Stimulated activated CD8-positive, alpha-beta memory T cell treated with anti-CD3 and anti-CD28 coated beads, Interleukin-12 subunit alpha, Interleukin-12 subunit beta, amount 100 ng/mL, for 1 hour (primary cell): ENCODE measurements at regions not wholly inside any gene's neighbourhood (a gene's known extent, or its start where the extent isn't known, plus 50 kb on each side); places are given as distances from the start of the nearest gene placed in this dataset.
A peak's percentile ranks its signal among the peaks of the same experiment; 100 is the strongest.

Experiments used
- DNase-seq: peaks from one replicate; pipeline ENCODE4 v3.0.0-alpha.2; 2020; ENCODE audit warnings: low read depth

DNA sequence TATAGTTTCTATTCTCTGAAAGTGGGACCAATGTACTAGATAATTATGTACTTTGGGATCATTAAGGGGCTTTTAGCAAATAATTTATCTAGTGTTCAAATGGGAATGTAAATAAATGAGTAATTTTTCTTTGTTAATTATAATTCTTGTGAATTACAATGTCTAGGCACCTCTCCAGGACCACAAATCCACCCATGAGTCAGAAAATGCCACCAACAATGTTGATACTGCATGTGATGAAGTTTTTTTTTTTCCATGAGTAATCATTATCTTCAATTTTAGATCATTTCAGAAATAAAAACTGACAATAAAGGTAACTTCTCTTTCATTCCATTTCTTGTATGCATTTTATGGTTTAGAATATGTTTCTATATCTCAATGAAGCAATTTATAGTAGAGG lies 470.3 kb downstream of the VRK1 start:
- DNase-seq: no peak

DNA sequence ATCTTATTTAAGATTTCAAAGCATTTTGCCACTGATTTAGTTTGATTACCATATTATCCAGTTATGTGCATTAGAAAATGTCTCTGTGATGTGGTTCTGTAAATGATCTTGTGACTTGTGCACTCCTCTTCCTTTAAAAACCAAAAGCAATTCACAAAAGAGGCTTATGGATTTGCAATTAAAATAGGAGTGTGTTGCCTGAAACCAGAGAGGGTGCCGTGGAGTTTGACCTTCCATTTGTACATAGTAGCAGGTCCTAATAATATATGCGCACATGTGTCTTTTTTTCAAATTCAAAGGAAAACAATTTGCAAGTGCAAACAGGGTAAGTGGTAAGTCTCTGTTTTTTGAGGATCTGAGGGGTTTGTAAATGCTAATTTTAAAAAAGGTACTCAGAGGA lies 470.9 kb downstream of the VRK1 start:
- no peak for DNase-seq

DNA sequence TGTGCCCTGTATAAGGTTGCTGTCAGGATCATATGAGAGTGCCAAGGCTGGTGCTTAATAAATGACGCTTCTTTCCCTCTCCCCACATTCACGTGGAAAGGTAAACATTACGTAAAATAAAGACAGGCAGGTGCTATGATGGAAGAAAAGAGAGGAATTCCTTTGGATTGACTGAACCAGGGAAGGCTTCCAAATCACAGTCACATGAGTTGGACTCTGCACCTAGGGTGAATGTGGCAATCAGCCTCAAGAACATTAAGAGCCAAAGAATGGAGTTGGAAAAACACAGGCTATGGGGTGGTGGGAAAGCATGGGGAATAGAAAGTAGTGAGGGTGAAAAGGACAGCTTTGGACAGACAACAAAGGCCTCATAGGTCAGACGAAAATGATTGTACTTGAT lies 473.1 kb downstream of the VRK1 start:
- DNase-seq: no peak

DNA sequence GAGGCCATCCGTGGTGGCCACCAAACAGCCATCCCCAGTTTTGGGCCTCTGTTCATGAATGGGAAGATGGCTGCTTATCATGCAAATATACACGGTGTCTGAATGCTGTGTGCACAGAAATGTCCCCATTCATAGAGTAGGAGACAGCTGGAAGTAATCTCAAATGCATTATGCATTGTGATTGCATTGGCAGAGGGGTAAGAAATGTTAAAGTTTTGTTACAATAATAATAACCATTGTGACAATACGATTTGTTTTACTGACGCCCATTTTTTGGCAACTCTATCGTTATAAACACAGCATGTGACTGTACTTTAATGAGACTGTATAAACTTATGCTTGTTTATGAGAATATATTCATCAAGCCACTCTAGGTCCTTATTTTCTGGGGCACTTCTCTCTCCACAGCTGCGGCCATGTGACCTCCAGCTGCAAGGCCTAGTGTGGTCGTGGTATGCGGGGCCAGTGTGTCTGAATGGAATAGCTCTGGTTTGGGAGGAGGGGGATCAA lies 474.3 kb downstream of the VRK1 start:
- no peak for DNase-seq

DNA sequence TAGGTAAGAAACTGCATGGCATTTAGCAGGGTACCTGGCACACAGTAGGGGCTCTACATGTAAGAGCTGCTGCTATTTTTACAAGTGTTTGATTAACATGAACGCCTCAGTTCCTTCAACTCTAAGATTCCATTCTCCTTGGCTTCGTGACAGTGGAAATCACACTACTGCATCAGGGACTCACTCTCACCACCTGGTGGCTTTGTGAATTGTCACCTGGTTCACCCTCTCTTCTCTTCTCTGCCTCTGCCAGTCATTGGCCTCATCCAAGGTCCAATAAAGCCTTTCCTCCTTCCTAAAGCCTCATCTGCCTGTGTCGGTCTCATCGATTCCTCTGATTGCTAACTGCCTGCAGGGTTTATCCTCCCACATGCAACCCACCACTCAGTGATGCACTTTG lies 476.4 kb downstream of the VRK1 start:
- DNase-seq: no peak

DNA sequence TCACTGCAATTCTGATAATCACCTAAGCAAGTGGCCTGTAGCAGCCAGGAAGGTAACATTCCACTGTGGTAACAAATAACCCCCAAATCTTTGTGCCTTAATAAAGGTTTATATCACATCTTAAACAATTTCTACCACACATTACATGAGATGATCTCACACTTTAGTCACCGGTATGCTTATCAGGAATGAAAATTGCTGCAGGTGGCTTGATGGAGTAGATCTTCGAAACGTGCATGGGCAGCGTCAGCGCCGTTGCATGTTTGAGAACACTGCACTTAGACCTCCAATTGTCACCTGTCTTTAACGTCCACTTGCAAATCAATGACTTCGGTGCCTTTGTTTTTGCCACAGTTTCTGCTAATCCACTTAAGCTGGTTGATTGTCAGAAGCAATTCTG lies 477.4 kb downstream of the VRK1 start:
- DNase-seq: no peak

DNA sequence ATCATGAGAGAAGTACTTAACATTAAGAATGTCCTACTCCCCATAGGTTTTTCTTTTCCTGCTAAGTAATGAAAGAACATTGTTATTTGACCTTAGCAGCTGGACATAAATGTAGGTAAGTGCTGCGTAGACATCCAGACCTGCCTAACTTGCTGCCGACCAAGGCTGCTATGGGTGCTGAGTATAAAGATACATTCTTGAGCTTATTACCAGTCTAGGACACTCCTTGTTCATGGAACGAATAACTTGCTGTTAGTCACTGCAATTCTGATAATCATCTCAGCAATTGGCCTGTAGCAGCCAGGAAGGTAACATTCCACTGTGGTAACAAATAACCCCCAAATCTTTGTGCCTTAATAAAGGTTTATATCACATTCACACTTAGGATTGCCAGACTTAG lies 478.1 kb downstream of the VRK1 start:
- no peak for DNase-seq

DNA sequence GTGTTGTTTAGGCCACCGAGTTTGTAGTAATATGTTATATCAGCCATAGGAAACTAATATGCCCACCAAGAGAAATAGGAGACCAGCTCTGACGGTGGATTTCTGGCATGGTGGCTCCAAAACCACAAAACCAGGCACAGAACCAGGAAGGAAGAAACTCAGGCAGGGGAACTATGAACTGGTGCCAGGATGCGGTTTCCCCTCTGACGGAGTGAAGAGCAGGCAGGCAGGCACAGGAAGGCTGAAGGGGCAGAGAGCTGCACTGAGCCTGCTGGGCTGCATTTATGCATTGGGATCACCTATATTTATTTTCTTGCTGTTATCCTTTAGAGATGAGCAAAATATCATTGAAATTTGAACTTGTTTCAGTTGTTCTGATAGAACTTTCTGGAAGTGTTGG lies 479.4 kb downstream of the VRK1 start:
- peak; percentile 2 for DNase-seq

DNA sequence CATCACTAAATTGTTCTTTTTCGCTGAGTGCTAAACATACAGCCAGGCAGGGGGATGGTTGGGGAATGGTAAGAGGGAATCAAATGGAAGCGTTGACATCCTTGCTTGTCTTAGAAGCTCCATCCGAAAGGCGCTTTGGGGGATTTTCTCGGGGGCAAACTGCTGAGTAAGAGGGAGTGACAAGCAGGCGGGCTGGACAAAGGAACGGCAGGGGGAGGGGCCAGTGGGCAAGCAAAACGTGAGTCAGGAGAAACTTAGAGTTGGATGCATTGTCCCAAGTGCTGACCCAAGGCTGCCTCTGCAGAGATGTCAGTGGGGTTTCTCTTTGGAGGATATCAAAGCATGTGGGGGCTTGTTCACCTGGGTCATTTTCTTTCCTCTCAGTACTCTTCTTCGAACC lies 480.5 kb downstream of the VRK1 start:
- DNase-seq: no peak

DNA sequence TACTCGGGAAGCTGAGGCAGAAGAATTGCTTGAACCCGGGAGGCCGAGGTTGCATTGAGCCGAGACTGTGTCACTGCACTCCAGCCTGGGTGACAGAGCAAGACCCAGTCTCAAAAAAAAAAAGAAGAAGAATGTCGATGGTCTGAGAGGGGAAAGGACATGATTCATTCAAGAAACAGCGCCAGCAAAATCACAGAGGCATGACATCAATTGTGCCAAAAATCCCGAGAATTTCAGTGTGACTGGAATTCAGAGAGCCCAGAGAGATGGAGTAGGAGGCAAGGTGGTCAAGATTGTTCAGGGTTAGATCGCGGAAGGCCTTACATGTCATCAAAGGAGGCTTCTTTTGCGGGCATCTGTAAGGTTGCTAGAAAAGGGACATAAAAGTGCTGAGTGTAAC lies 483.3 kb downstream of the VRK1 start:
- no peak for DNase-seq

DNA sequence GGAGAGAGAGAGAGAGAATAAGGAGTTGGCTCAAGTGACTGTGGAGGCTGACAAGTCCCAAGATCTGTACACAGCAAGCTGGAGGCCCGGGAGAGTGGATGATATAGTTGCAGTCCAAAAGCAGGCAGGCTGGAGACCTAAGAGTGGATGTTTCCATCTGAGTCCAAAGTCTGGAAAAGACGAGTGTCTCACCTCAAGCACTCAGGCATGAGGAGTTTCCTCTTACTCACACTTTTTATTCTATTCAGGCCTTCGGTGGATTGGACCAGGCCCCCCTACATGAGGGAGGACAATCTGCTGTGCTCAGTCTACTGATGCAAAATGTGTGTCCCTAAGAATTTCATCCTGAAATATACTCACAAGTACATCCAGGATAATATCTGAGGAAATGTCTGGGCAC lies 484.6 kb downstream of the VRK1 start:
- no peak for DNase-seq

DNA sequence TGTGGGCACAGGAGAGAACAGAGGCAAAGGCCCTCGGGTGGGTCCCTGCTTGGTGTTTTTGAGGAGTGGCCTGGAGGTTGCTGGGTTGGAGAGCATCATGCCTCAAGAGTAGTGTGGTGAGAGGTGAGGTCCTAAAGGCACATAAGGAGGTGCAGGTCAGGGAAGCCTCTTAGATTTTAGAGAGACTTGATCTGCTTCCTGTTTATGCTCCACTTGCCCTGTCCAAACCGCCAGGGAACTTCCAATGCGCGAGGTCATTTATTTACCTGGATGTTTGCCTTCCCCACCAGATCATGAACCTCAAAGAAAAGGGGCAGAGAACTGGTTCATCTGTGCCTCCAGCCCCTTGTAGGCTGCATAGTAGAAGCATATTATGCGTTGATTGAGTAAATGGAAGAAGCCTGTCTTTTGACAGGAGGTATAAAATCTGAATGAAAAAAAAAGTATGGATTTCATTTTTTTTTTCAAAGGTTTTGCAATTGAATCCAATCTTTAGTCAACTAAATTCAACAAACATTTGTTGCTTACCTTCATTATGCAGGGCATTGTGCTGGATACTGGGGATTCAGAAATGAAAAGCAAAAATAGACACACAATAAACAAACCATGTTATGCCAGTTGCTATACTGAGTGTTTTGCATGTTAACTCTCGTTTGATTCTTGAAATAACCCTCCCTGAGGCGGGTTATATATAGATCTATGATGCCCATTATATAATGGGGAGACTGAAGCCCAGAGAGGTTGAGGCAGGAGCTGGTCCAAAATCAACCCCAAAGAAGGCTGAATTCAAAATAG lies 485.2 kb downstream of the VRK1 start:
- DNase-seq: no peak

DNA sequence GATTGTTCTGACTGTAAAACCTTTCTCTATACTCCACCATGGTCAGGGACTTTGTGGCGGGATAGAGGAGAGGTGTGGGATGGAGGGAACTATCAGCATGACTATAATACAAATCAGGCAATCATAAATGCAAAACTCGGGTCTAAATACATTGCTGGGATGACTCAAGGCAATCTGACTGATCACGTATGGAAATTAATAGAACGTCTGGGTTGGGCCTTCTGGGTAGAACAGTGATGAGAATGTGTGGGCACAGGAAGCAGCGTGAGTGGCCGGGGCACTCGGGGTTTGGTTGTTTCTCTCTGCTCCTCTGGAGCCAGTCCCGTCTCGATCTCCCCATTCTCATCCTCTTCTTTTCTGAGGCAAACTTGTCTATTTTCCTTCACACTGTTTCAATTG lies 485.8 kb downstream of the VRK1 start:
- DNase-seq: no peak

DNA sequence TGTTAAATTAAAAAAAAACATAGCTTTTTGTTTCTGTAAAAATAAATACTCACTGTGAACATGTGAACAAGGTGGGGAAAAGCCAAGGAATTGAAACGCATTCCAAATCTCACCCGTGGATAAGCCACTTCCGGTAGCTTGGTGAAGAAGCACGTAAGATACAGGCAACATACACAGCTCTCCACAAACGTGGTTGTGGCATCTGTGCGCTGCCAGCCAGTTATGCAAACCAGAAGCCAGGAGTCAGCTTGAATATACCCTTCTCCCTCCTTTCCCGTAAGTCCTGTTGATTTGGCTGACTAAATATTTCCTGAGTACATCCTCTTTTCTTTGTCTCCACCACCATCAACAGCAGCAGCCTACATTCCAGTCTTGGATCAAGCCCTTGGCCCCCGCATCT lies 486.2 kb downstream of the VRK1 start:
- no peak for DNase-seq

DNA sequence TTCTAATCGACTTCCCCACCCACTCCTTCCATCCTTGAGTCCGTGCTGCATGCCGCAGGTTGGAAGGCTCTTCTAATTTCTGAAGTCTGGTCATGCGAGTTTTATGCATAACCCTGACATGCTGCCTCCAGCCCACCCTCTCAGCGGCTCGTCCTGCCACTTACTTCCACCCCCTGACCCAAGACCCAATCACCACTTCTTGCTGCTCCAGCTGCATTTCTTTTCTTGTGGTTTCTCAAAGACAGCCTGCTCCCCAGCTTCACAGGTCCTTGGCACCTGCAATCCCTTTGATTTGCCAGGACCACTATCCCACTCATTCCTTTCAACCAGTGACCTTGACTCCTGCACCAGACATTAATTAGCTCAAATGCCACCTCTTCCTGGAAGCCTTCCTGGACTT lies 486.7 kb downstream of the VRK1 start:
- no peak for DNase-seq

DNA sequence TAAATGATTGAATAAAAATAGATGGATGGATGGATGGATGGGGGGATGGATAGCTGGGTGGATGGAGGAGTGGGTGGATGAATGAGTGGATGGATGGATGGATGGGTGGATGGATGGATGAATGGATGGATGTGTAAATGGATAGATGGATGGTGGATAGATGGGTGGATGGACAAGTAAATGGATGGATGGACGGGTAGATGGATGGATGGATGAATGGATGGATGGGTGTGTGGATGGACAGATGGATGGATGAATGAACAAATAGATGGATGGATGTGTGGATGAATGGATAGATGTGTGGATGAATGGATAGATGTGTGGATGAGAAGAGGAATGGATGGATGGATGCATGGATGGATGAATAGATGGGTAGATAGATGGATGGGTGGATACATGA lies 490.8 kb downstream of the VRK1 start:
- no peak for DNase-seq

DNA sequence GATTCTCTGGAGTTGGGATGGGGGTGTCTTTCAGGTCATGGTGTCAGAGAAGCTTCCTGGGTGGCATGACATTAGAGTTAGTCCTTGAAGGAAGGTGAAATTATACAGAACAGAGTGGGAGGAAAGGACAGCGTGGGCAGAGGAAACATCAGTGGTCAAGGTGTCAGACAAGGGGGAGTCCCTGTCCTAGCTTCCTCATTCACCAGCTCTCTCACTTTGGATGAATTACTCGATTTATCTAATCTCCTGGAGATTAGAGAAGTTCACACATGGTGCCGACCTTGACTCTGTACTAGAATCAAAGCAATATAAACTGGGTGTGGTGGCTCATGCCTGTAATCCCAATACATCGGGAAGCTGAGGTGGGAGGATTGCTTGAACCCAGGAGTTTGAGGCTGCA lies 492.9 kb downstream of the VRK1 start:
- DNase-seq: no peak

DNA sequence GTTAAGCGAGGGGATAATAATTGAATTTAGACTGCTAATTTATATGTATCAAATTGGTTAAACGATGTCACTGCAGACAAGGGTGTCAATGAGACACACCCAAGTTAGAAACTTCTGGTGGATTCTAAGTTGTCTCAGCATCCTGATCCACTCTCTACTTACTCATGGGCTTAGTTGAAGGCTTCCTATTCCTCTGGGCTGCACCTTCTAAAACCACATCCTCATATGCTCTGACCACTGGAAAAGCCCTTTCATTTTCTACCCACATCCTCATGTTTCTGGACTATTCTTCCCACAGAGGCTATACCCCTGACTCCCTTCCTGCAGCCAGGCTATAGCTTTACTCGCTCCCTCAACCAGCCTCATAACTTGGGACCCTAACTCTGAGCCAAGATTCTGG lies 493.8 kb downstream of the VRK1 start:
- DNase-seq: no peak

DNA sequence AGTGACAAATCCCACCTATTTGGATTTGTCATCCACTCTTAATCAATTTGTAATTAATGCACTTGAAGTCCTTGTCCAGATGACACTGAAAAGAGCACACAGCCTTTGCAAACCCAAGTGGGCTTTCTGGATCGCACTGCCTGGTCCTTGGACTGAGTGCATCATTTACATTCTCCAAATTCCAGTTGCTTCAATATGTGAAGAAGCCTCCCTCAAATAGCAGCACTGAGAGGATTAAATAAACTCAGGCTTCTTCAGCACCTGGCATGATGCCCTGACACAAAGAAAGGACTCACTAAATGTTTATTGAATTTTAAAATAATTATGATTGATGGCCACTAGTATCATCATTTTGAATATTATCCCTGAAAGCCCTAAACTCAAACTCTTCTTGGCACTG lies 496.5 kb downstream of the VRK1 start:
- no peak for DNase-seq

DNA sequence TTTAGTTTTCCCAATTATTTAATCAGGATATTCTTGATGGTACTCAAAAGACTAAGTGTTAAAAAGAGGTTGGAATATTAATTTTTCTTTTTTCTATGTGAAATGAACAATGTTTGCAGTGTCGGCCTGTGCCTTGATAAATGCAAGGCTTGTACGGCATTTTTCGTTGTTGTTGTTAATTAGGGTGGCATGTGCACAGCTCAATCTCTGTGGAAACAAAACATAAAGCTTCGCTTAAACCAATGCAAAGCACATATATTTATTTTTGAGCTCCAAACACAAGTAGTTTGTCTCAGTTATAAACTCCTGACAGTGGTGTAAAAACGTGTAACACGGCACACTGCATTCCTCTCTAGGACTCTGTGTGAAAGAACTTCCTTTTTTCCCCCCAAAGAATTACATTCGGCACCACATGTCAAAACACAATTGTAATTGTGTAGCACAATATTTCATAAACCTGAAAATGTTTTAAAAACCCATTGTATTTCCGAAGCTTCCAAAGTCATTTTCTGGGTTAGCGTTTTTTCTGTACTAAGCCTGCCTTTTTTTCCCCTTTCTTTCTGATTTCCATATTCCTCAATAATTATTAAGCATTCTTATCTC lies 498.0 kb downstream of the VRK1 start:
- no peak for DNase-seq

DNA sequence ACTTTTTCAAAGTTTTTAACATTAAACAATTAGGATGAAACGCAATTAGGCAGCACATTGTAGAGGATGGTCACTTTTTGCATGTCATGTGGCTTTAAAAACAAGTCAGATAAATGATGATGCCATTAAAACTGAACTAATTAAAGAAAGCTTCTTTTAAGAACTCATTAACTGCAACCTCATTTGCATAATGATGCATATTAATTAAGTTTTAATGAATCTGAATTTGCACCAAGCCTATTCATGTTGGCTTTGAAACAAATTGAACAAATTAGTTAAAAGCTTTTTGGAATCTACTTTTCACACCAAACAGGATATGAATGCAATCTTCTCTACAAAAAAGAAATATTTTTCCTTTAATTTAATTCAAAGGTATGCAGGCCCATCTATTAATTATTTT lies 499.0 kb downstream of the VRK1 start:
- no peak for DNase-seq

DNA sequence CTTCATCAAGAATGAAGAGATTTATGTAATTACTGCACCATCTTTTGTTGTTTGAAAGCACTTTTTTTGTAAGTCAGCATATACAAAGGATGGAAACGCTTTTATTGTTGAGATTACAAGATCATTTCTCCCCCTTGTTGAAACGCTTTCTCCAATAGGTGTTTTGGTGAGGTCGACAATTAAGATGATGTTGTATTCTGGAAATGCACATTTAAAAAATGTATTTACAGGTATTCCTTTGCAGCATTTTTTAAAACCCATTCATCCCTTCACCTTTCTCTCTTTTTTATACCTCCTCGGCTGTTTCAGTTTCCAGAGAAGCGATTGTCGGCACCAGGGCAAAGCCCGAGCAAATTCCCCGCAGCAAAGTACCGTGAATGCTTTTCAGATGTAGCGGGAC lies 499.9 kb downstream of the VRK1 start:
- no peak for DNase-seq

DNA sequence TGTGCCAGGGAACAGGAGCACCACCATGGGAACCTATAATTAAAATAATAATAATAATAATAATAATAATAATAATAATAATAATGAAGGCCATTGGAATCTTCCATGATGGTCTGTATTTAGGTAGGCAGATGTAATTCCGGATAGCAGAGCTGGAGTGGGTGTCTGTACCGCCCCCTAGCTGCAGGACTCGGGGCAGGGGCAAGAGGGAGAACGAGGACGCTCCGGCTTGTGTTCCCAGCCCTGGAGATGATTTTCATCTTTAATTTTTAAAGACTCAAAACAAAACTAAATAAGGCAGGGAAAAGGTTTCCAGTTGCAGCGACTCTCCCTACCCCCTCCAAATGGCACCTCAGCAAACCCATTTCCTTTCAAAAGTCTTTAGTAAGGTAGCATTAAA lies 501.1 kb downstream of the VRK1 start:
- no peak for DNase-seq

DNA sequence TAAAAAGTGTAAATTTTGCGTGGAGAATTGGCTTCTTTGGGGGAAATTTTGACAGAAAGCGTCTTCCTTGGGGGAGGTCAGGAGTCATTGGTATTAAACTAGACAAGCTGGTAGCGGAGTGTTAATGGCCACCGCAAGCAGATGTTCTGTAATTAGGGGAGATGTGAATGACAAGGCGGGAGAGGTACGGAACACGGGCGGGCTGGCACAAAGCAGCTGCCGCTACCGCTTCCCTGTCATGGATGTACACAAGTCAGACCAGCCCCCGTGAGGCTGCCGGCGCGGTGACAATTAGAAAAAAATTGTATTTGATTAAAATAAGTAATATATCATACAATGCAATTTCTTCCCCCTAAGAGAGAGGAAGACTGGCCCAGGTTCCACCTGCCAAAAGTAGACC lies 501.6 kb downstream of the VRK1 start:
- no peak for DNase-seq
